HCT116 (cell line): ENCODE measurements at regions not wholly inside any gene's neighbourhood (a gene's known extent, or its start where the extent isn't known, plus 50 kb on each side); places are given as distances from the start of the nearest gene placed in this dataset.

Experiments used
- POLR2A ChIP-seq: IDR thresholded peaks from 2 replicates; pipeline ENCODE4 v1.7.0; 2011; ENCODE audit warnings: borderline replicate concordance; ENCODE audit not compliant: insufficient read depth, insufficient read length; ENCODE audit errors: extremely low read depth
- POLR2AphosphoS5 ChIP-seq: IDR thresholded peaks from 2 replicates; pipeline ENCODE4 v1.6.1; 2011; ENCODE audit warnings: mild to moderate bottlenecking, low read depth, low read length, moderate library complexity
- TCF7L2 ChIP-seq: IDR thresholded peaks from 2 replicates; pipeline ENCODE4 v1.7.0; 2011; ENCODE audit warnings: borderline replicate concordance, inconsistent platforms; ENCODE audit not compliant: insufficient read depth, insufficient read length; ENCODE audit errors: extremely low read depth
- TF ChIP-seq, protein P1 (sequence below), 3 experiments: fragments of 200-600 bp in 1 of 3; sonication (generic) in 1 of 3; IDR thresholded peaks in 2 of 3; conservative IDR thresholded peaks in 1 of 3; 2 replicates each; pipeline ENCODE4 v1.5.1; 2012 to 2017; ENCODE audit warnings: low read depth in 2 of 3, low read length in 2 of 3, antibody characterized with exemption in 1 of 3, borderline replicate concordance in 1 of 3, control low read depth in 1 of 3, mild to moderate bottlenecking in 1 of 3, mixed read lengths in 1 of 3, mixed run types in 1 of 3, moderate library complexity in 1 of 3; ENCODE audit not compliant: insufficient read depth in 1 of 3

GRCh38 chr2:139798391-139798790, 1018.2 kb upstream of the NXPH2 start:
- TF ChIP-seq TCF7L2 (no peak), POLR2A (no peak), POLR2AphosphoS5 (no peak)
- TF ChIP-seq, protein P1, sequence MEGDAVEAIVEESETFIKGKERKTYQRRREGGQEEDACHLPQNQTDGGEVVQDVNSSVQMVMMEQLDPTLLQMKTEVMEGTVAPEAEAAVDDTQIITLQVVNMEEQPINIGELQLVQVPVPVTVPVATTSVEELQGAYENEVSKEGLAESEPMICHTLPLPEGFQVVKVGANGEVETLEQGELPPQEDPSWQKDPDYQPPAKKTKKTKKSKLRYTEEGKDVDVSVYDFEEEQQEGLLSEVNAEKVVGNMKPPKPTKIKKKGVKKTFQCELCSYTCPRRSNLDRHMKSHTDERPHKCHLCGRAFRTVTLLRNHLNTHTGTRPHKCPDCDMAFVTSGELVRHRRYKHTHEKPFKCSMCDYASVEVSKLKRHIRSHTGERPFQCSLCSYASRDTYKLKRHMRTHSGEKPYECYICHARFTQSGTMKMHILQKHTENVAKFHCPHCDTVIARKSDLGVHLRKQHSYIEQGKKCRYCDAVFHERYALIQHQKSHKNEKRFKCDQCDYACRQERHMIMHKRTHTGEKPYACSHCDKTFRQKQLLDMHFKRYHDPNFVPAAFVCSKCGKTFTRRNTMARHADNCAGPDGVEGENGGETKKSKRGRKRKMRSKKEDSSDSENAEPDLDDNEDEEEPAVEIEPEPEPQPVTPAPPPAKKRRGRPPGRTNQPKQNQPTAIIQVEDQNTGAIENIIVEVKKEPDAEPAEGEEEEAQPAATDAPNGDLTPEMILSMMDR (IDR thresholded peaks at IDR 0.05 in 2 of 3, conservative IDR thresholded peaks at IDR 0.05 in 1 of 3; ENCODE audit: borderline replicate concordance in 1 of 3, insufficient read depth in 1 of 3, low read depth in 2 of 3, low read length in 2 of 3) = no peak
